Fibroblast of lung (primary cell): ENCODE measurements at regions not wholly inside any gene's neighbourhood (a gene's known extent, or its start where the extent isn't known, plus 50 kb on each side); places are given as distances from the start of the nearest gene placed in this dataset.

Experiments used
- DNase-seq, 2 donors: peaks; one replicate each; pipeline versions ENCODE4 v3.0.0 to v3.0.0-alpha.2; 2010; ENCODE audit warnings: low read depth in 2 of 2
- H2AFZ ChIP-seq: 2 replicates; pipeline ENCODE4 v1.5.1; 2012; ENCODE audit warnings: low read length, control low read depth, inconsistent platforms
- H3K27ac ChIP-seq: 2 replicates; pipeline ENCODE4 v1.5.1; 2011; ENCODE audit warnings: low read length, control low read depth; ENCODE audit not compliant: insufficient read depth
- H3K27me3 ChIP-seq: 2 replicates; pipeline ENCODE4 v1.5.1; 2011; ENCODE audit warnings: mild to moderate bottlenecking, low read length; ENCODE audit not compliant: control insufficient read depth, insufficient read depth
- H3K36me3 ChIP-seq: 2 replicates; pipeline ENCODE4 v1.5.1; 2011; ENCODE audit warnings: low read length; ENCODE audit not compliant: control insufficient read depth, insufficient read depth
- H3K4me1 ChIP-seq: 2 replicates; pipeline ENCODE4 v1.5.1; 2011; ENCODE audit warnings: low read length; ENCODE audit not compliant: control insufficient read depth, insufficient read depth; ENCODE audit errors: extremely low read depth
- H3K4me2 ChIP-seq: 2 replicates; pipeline ENCODE4 v1.5.1; 2011; ENCODE audit warnings: low read length, control low read depth; ENCODE audit not compliant: insufficient read depth; ENCODE audit errors: extremely low read depth
- H3K4me3 ChIP-seq, 4 experiments: fragments of 200-600 bp in 1 of 4; sonication (generic) in 1 of 4; replicated peaks in 1 of 4; 2 replicates each; pipeline ENCODE4 v1.5.1; 2011 to 2016; ENCODE audit warnings: low read length in 4 of 4, low read depth in 3 of 4, mild to moderate bottlenecking in 3 of 4, control low read depth in 2 of 4, inconsistent platforms in 1 of 4, mixed read lengths in 1 of 4; ENCODE audit not compliant: insufficient read depth in 1 of 4; ENCODE audit errors: control extremely low read depth in 1 of 4
- H3K79me2 ChIP-seq: 2 replicates; pipeline ENCODE4 v1.5.1; 2012; ENCODE audit warnings: mild to moderate bottlenecking, low read length, inconsistent platforms; ENCODE audit not compliant: control insufficient read depth, insufficient read depth
- H3K9ac ChIP-seq: 2 replicates; pipeline ENCODE4 v1.5.1; 2011; ENCODE audit warnings: mild to moderate bottlenecking, low read length, control low read depth; ENCODE audit not compliant: insufficient read depth
- H3K9me3 ChIP-seq: 2 replicates; pipeline ENCODE4 v1.5.1; 2012; ENCODE audit warnings: low read depth, low read length; ENCODE audit not compliant: control insufficient read depth, insufficient read depth
- H4K20me1 ChIP-seq: 2 replicates; pipeline ENCODE4 v1.5.1; 2011; ENCODE audit warnings: low read length; ENCODE audit not compliant: control insufficient read depth, insufficient read depth; ENCODE audit errors: extremely low read depth
- EZH2 ChIP-seq: IDR thresholded peaks from 2 replicates; pipeline ENCODE4 v1.5.1; 2012; ENCODE audit warnings: low read length, control low read depth, mild to moderate bottlenecking; ENCODE audit errors: missing control alignments
- TF ChIP-seq, protein P1 (sequence below), 2 donors: IDR thresholded peaks in 1 of 2; conservative IDR thresholded peaks in 1 of 2; 1 replicate in 1 of 2; 2 replicates in 1 of 2; pipeline ENCODE4 v1.5.1; 2011 to 2012; ENCODE audit warnings: low read length in 2 of 2, control low read depth in 1 of 2, inconsistent platforms in 1 of 2, low read depth in 1 of 2, mild to moderate bottlenecking in 1 of 2

GRCh38 chr5:84614906-84615305 lies 230.2 kb upstream of the EDIL3 start:
- no peak overlapping the region for H2AFZ ChIP-seq
- TF ChIP-seq EZH2 = no peak
- TF ChIP-seq, protein P1, sequence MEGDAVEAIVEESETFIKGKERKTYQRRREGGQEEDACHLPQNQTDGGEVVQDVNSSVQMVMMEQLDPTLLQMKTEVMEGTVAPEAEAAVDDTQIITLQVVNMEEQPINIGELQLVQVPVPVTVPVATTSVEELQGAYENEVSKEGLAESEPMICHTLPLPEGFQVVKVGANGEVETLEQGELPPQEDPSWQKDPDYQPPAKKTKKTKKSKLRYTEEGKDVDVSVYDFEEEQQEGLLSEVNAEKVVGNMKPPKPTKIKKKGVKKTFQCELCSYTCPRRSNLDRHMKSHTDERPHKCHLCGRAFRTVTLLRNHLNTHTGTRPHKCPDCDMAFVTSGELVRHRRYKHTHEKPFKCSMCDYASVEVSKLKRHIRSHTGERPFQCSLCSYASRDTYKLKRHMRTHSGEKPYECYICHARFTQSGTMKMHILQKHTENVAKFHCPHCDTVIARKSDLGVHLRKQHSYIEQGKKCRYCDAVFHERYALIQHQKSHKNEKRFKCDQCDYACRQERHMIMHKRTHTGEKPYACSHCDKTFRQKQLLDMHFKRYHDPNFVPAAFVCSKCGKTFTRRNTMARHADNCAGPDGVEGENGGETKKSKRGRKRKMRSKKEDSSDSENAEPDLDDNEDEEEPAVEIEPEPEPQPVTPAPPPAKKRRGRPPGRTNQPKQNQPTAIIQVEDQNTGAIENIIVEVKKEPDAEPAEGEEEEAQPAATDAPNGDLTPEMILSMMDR (conservative IDR thresholded peaks at IDR 0.05 in 1 of 2, IDR thresholded peaks at IDR 0.05 in 1 of 2; ENCODE audit: low read depth in 1 of 2, low read length in 2 of 2) = no peak
- no peaks in the 10 kb centered on the region for H3K36me3 ChIP-seq
- no peaks in the 10 kb centered on the region for H3K79me2 ChIP-seq
- H3K4me3 ChIP-seq = no peak overlapping the region
- H3K4me2 ChIP-seq = no peak overlapping the region
- no peaks in the 10 kb centered on the region for H3K9me3 ChIP-seq
- peak in 1 of 2 donors; percentile 8 for DNase-seq
- no peak overlapping the region for H3K27ac ChIP-seq
- no peaks in the 10 kb centered on the region for H3K4me1 ChIP-seq
- H4K20me1 ChIP-seq = no peaks in the 10 kb centered on the region
- no peak overlapping the region for H3K9ac ChIP-seq
- no peaks in the 10 kb centered on the region for H3K27me3 ChIP-seq

DNA sequence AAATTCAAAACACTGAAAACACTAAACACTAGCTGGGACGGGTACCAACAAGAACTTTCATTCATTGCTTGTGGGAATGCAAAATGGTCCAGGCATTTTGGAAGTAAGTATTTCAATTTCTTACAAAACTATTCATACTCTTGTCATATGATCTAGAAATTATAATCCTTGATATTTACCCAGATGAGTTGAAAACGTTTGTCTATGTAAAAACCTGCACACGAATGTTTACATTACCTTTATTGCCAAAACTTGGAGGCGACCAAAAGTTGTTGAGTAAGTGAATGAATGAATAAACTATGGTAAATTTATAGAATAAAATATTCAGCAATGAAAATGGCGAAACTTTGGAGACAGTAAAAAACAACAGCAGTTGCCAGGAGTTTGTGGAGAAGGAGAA lies 222.1 kb upstream of the EDIL3 start:
- Histone ChIP-seq H3K36me3 (no peaks in the 10 kb centered on the region), H3K4me3 (no peak overlapping the region), H3K4me2 (no peak overlapping the region), H4K20me1 (no peaks in the 10 kb centered on the region), H2AFZ (no peak overlapping the region), H3K4me1 (no peaks in the 10 kb centered on the region), H3K9me3 (no peaks in the 10 kb centered on the region), H3K27ac (no peak overlapping the region), H3K79me2 (no peaks in the 10 kb centered on the region), H3K27me3 (no peaks in the 10 kb centered on the region), H3K9ac (no peak overlapping the region)
- TF ChIP-seq, protein P1 (conservative IDR thresholded peaks at IDR 0.05 in 1 of 2, IDR thresholded peaks at IDR 0.05 in 1 of 2; ENCODE audit: low read depth in 1 of 2, low read length in 2 of 2) = no peak
- no peak for TF ChIP-seq EZH2
- no peak for DNase-seq

DNA sequence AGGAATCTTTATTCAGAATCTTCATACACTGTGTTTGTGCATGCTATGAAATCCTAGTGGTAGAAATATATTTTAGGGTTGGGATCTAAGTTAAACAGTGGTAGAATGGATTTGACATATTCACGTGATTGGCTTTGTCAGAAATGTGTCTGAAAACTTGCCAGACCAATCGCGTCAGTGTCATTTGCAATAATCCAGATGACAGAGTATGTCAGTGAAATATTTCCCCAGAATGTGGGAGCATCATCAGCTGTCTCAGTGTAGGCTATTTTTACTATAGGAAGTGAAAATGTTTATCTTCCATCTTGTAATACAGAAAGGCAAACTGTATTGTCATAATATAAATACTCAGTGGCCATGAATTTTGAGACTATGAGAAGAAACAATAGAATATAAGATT lies 220.6 kb upstream of the EDIL3 start:
- no peaks in the 10 kb centered on the region for H3K27me3 ChIP-seq
- no peaks in the 10 kb centered on the region for H3K36me3 ChIP-seq
- H3K27ac ChIP-seq = no peak overlapping the region
- H2AFZ ChIP-seq = no peak overlapping the region
- H3K9ac ChIP-seq = no peak overlapping the region
- no peaks in the 10 kb centered on the region for H3K79me2 ChIP-seq
- no peaks in the 10 kb centered on the region for H4K20me1 ChIP-seq
- H3K4me2 ChIP-seq = no peak overlapping the region
- no peak overlapping the region for H3K4me3 ChIP-seq
- H3K9me3 ChIP-seq = no peaks in the 10 kb centered on the region
- DNase-seq = no peak
- no peak for TF ChIP-seq EZH2
- TF ChIP-seq, protein P1 (conservative IDR thresholded peaks at IDR 0.05 in 1 of 2, IDR thresholded peaks at IDR 0.05 in 1 of 2; ENCODE audit: low read depth in 1 of 2, low read length in 2 of 2) = no peak
- H3K4me1 ChIP-seq = no peaks in the 10 kb centered on the region
